ENCODE measurements at regions not wholly inside any gene's neighbourhood (a gene's known extent, or its start where the extent isn't known, plus 50 kb on each side); places are given as distances from the start of the nearest gene placed in this dataset.
A peak's percentile ranks its signal among the peaks of the same experiment; 100 is the strongest.

DNA sequence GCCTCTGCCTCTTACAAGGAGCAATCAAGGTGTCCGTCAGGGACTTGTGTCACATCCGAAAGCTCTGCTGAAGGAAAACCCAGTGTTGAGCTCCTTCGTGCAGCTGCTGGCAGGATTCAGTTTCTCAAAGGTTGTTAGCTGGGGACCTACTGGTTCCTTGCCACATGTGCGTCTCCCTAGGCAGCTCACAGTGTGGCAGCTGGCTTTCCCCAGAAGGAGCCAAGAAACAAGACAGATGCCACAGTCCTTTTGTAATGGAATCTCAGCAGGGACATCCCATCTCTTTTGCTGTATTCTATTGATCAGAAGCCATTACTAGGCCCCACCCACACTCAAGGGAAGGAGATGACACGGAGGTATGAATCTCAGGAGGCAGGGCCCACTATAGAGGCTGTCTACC is 488.8 kb downstream of the CD83 start:
- ATAC-seq, result no peak
- no peak for DNase-seq (ENCODE audit: missing footprints)
- intact Hi-C loops (cut with DNase I), result no loop called here

DNA sequence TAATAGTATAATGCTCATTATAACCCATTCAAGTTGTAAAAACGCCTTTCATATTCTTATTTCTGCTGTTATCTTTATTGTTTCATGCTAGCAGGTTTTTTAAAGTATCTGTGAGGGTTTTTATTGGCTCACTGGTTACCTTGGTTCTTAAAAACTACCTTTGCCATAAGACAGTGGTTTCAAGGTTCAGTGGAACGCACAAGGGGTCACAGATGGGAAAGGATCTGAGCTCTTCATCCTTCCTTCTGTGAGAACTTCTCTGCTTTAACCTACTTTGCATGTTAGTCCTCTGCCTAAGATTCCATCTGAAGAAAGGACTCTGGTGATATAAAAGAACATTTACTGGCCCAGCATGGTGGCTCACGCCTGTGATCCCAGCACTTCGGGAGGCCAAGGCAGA is 492.6 kb downstream of the CD83 start:
- ATAC-seq (no peak), DNase-seq (ENCODE audit: missing footprints) (no peak)
- intact Hi-C loops (cut with DNase I), result no loop called here

DNA sequence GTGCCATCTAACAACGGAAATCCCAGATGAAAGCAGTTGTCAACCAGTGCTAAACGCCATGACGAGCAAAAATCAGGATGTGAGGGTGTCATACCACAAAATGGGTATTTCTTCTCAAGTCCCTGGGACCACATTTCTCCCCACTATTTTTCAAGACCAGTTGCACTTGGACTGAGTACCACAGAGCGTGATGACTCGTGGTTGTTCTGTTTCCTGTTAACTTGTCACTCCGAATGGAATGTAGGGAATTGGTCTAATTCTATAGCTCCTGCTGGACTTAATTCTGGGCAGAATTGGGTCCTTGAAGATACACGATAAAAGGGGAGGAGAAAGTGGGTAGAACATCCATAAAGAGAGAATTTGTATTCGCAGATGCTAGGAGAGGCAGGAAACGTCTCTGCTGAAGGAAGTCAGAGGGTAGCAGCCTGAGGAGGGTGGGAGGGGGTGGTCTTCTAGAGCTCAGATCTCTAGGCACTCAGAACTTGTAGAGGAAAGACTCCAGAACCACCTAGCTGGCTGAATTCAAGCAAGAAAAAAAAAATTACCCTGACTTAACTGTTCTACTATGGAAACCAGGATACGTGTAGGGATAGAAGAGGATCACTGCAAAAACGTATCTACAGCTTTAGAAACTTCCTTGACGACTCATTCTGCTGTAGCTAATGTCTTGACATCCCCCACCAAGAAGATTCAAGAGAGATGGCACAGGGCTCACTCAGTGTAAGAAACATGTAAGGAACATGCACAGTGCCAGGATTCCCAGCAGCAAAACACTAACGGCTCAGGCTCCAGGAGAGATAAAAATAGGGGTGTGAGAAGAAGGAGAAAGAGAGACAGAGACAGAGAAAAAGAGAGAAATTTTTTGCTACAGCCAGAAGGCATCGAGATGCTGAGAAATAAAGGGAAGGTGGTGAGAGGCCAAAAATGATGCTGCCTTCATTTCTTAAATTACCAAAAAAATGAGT is 494.7 kb downstream of the CD83 start:
- intact Hi-C loops (cut with DNase I), result no loop called here
- no peak for DNase-seq (ENCODE audit: missing footprints)

DNA sequence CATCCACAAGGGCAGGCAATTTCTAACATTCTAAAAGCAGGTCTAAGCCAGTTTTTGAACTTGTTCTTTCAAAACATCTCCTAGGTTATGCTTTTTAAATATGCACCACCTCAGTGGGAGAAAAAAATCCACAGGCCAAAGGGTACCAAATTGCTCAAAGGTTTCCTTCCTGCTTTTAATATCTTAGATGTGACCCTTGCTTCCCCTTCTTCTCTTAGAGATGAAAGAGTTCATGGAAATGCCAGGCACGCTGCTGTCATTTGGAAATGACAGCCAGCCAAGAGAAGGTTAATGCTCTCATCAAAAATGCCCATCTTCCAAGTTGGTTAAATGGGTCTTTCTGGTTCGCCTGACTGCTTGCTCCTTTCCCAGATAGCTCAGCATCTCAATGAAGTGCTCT is 497.1 kb downstream of the CD83 start:
- DNase-seq (ENCODE audit: missing footprints), result no peak
- no peak for ATAC-seq
- intact Hi-C loops (cut with DNase I), result no loop called here

More for the DNA sequence above, 494.7 kb downstream of the CD83 start:
- no peak for ATAC-seq

DNA sequence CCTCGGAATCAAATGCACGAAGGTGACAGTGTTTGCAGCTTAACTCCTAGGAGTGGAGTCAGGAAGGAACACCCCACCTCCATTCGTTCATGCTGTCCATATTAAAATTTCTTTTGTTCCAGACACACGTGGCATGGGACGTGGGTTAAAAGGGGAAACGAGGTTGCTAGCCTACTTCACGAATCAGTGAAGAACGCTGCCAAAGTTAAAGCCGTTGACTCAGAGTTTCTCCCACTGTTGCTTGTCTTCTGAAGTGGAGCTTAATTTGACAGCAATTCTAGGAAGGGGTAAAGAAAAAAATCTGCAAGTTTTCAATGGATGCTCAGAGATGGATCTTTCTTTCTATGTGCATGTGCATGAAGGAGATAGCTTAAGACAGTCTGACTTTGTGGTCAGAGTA is 499.1 kb downstream of the CD83 start:
- intact Hi-C loops (cut with DNase I), result no loop called here
- DNase-seq (ENCODE audit: missing footprints) (no peak), ATAC-seq (no peak)

DNA sequence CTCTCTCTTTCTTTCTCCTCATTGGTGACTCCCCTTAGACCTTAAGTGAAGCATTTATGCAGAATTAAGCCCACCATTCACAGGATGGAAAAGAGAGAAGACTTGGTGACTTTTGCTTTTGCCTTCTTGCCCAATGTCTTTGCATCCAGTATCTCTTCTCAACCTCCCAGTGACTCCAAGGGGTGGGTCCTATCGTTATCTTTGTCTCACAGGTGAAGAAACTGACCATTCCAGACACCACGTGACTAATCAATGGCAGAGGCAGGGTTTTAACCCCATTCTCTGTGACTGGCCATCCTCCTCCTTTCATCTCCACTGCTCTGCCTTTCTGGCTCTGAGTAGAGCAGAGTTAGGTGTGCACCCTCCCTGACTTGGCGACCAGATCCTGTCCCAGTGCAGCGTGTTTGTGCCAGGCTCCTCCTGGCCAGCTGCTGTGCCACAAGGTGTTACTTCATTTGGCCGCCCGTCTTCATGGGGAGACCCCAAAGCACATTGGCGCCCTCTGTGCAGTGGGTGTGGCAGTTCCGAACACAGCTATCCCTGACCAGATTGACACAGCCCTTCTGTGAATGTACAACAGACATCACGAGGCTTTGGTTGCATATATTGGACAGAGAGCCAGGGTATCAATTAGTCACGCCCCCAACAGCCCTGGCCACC is 501.3 kb downstream of the CD83 start:
- ATAC-seq, result no peak

DNA sequence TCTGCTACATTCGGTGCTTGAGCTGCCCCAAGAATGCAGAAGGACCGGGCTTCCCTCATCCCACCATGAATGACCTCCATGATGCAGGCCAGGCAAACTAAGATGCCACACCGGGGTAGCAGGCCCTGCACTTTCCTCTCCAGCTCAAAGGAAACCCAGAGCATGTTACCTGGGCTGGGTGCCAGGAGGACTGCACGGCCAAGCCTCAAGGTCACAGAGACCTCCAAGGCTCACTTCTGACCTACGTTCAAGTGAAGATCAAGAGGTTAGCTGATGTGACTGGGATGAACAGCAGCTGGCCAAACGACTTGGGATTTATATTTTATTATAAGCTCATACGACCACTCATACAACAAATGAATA is 501.8 kb downstream of the CD83 start:
- intact Hi-C loops (cut with DNase I), result no loop called here
- ATAC-seq (no peak), DNase-seq (ENCODE audit: missing footprints) (no peak)

More for the DNA sequence above, 501.3 kb downstream of the CD83 start:
- DNase-seq (ENCODE audit: missing footprints), result no peak
- intact Hi-C loops (cut with DNase I), result no loop called here

DNA sequence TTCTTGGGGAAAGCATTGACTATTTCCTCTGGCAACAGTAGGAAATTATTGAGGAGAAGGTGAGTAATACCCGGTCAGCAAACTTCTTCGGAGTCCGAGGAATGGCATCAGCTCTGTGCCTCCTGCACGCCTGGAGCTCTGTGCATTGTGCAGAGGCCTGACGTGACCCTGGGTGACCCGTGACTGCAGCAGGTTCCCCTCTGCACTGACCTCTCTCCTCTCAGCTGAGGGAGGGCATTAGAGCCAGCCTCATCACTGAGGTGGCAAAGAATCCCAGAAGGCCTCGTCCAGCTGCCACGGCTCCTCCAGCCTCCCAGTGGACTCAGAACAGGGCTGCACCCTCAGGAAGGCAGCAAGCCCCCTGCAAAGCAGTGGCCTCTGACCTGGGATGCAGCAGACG is 502.9 kb downstream of the CD83 start:
- no peak for ATAC-seq
- intact Hi-C loops (cut with DNase I), result no loop called here
- DNase-seq (ENCODE audit: missing footprints), result no peak

DNA sequence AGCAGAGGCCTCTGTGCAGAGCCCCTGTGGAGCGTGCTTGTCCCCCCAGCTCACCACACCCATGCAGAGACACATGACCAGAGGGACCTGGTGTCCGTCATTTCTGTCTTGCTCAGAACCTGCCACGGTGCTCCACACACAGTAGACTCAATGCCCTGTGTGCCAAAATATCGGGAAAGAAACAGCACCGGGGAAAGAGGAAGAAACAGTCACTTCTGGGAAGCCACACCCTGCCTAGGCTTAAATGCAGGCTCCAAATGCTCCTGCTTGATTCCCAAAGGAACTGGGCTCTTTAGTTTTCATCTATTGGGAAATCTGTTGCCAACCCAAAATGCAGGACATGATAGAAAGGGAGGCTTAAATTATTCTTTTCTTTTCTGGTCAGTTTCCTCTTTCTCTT is 503.9 kb downstream of the CD83 start:
- DNase-seq (ENCODE audit: missing footprints) (no peak), ATAC-seq (peak; percentile 23)
- intact Hi-C loops (cut with DNase I), result no loop called here

DNA sequence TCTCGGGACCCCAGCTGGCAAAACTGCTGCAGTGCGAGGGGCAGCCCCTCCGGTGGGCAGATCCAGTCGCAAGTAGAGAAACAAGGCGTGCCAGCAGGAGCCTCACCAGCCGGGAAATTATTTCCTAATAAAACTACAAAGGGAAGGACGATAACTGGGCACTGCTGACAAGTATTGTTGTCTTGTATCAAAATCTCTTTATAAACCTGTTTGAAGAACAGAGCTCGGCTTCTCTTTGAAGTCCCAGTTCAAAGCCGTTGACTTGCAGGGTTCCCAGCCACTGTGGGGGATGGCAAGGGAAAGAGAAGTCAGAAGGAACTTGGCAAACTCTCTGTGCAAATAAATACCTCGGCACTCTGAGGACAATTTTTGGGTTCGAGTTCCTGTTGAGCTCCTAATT is 504.5 kb downstream of the CD83 start:
- DNase-seq (ENCODE audit: missing footprints), result no peak
- intact Hi-C loops (cut with DNase I), result no loop called here
- ATAC-seq, result no peak

DNA sequence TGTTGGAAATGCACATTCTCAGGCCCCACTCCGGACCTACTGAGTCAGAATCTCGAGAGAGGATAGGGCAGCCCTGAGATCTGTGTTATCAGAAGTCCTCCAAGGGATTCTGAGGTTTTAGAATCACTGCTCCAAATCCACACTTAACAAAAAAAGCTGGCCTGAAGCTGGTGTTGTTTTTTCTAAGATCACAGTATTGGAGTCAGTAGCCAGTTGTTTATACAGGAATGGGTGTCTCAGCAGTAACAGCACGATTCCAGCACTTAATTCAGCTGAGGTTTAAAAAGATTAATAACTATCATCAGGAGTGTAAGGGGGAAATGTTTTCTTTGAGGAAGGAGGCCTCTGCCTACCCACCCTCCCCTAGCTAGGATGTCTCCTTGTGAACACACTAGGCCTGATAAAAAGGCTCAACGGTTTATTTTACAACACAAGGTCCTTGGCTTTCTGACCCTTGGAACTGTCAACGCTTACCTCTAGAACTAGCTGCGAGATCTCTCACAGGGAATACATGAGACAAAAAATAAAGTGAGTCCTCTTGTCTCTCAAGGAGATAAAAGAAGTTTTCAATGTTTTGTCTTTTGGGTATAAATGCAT is 505.4 kb downstream of the CD83 start:
- intact Hi-C loops (cut with DNase I), result no loop called here
- no peak for ATAC-seq
- DNase-seq (ENCODE audit: missing footprints), result no peak

DNA sequence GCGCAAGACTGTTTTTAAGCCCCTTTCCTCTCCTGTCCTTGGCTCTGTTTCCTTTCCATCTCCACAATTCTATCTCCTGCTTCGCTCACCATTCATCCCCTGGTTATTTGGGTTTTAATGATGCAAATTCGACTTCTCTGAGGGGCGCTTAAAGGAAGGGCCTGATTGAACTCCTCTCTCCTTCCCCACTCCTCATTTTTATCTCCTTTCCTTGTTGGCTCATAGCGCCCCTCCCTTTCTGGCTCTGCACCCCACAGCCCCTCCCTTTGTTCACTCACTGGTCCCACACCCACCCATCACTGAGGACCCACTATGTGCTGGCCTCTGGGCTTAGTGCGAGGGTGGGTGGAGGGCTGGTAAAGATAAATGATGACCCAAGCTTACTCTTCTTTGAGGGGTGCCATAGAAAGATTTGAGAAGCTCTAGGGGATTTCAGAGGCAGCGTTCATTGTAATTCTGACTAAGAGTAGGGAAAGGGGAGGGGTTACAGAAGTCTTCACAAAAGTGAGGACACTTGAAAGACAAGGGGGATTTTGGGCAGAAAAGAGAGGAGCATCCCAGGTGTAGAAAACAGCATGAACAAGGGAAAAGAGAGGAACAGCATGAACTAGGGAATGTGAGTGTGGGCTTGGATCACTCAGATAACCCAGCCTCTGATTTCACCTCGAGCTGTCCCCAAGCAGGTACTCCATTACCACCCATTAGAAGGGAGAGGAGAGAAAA is 507.8 kb downstream of the CD83 start:
- ATAC-seq (no peak), DNase-seq (ENCODE audit: missing footprints) (no peak)
- intact Hi-C loops (cut with DNase I), result no loop called here

DNA sequence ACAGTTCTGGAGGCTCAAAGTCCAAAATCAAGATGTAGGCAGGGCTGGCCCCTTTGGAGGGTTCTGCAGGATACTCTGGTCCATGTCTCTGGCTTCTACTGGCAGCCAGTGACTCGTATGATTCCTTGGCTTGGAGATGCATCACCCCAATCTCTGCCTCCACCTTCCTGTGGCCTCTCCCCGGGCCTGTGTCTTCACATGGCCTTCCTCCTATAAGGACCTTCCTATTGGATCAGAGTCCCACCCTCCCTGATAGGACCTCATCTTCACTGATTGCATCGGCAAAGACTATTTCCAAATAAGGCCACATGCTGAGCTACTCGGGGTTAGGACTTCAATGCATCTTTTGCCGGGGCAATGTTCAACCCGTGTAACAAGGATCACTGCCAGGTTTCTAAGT is 509.0 kb downstream of the CD83 start:
- ATAC-seq (no peak), DNase-seq (ENCODE audit: missing footprints) (no peak)
- intact Hi-C loops (cut with DNase I), result no loop called here

DNA sequence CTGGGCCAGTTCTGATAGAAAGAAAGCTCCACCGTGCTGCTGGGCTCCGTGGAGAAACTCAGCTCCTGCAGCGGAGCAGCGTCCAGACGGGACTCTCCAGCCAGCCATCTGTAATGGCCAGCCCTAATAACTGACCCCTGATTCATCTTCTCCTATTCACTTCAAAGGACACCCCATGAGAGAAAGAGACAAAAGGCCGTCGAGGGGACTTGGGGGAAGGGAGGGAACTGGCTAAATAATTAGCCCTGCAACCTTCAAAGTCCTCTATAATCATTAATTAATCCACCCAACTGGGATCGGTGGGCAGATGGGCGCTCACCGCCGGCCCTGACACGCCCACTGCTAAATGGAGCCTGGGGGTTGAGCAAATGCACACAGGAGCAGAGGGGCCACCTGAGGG is 512.4 kb downstream of the CD83 start:
- ATAC-seq, result no peak
- intact Hi-C loops (cut with DNase I), result no loop called here
- DNase-seq (ENCODE audit: missing footprints), result no peak

DNA sequence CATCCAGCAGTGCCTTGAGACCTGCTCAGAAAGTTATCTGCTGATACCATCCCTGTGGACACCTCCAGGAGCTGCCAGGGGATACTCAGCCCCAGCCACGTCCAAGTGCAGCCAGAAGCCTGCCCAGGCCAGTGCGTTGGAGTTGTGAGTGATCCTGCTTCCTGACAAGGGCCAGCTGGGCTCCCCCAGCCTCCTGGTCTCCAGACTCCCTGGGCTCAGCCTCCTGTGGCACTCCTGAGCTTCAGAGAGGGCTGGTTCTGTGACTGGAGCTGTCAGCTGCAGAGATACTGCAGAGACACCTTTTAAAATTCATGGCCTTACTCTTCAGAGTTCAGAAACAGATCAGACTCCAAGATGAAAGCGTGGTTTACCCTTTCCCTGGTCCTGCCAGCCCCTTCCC is 515.9 kb downstream of the CD83 start:
- ATAC-seq (no peak), DNase-seq (ENCODE audit: missing footprints) (peak; percentile 71)
- intact Hi-C loops (cut with DNase I), result no loop called here

DNA sequence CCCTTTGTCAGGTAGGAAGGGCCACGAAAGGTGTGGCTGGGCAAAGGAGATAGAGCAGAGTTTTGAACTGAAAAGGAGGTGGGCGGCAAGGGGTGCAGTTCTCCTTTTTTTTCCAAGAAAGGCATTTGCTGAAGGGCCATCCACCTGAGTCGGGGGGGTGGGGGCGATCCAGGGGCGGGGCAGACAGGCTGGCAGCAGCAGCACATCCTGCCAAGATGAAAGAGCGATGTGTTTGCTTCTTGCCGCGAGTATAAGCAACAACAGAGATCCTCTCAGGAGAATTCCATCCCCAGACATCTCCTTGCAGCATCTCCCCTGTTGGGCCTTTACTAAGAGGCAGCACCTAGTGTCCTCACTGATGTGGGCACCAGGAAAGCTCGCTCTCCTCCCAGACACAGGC is 516.5 kb downstream of the CD83 start:
- ATAC-seq (no peak), DNase-seq (ENCODE audit: missing footprints) (no peak)
- intact Hi-C loops (cut with DNase I), result no loop called here

DNA sequence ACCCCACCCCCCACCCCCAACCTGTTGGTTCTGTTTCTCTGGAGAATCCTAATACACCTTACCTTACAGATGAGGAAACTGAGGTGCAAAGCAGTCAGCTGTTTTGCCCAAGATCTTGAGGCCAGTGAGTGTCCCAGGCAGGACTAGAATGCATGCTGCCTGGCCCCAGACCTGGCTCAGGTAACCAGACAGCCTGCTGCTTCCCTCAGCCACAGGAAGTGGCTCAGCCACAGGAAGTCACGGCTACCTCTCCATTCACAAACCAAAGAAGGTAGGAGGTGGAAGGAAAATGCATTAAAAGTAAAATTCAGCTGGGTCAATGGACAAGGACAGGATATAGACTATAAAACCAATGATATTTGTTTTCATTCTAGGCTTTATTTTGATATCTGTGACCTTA is 517.6 kb downstream of the CD83 start:
- intact Hi-C loops (cut with DNase I), result loop anchor here (5.0 kb wide), 2 partner anchors 203 to 612 kb away; partner anchors contain the start of gene JARID2
- ATAC-seq (no peak), DNase-seq (ENCODE audit: missing footprints) (no peak)

DNA sequence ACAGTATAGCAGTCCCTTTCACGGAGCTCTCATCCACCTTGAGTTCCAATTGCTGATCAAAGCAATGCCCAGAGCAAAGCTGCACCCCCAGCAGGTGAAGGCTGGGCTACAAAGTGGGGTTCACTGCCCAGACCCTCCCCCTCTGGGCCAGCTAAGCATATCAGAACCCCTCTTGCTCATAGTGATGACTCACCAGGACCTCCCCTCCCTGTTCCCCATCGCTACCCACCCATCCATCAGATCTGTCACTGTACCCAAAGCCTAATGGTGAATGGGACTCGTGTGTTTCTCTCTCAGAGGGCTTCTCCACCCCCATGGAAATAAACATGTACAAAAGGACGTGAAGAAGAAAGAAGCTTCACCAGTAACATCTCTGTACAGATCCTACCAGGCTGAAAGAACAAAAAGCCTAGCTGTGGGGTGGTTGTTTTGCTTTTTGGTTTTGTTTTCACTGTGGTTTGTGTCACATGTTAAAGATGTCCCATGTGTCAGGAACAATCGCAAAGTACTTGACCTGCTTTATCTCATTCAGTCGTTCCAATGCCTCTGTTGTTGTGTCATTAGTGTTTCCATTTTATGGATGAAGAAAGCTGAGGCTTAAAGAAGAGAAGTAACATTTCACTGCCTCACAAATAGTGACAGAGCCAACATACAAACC is 518.5 kb downstream of the CD83 start:
- DNase-seq (ENCODE audit: missing footprints), result no peak
- intact Hi-C loops (cut with DNase I), result loop anchor here (5.0 kb wide), 2 partner anchors 204 to 611 kb away; partner anchors contain the start of gene JARID2
- ATAC-seq, result no peak

DNA sequence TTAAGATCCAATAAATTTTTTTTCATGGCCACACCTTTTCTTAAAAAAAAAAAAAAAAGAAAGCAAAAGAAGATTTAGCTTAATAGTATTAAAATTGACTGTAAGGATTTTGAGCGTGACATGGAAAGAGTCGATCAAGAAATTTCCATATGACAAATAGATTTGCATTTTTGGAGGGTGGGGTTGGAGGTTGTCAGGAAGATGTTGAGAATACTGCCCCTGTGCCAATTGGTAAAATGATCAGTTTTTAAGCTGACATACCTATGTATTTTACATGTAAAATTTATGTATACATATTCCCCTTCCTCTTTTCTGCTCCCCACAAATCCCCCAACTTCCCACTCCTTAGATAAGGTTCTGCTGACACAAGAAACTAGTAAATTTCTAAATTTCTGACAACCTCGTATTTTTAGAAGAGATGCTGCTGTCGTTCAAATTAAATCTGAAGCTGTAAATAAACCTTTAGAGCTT is 520.9 kb downstream of the CD83 start:
- DNase-seq (ENCODE audit: missing footprints), result no peak
- intact Hi-C loops (cut with DNase I), result loop anchor here (5.0 kb wide), 2 partner anchors 206 to 609 kb away; partner anchors contain the start of gene JARID2
- ATAC-seq, result no peak
